DMS79 treated with DMSO at 0.1 percent for 48 hours (cell line): ENCODE measurements at regions not wholly inside any gene's neighbourhood (a gene's known extent, or its start where the extent isn't known, plus 50 kb on each side); places are given as distances from the start of the nearest gene placed in this dataset.

Source experiments
- DNase-seq: peaks from one replicate; lab custom pipeline; 2025; lab: John Stamatoyannopoulos, UW

DNA sequence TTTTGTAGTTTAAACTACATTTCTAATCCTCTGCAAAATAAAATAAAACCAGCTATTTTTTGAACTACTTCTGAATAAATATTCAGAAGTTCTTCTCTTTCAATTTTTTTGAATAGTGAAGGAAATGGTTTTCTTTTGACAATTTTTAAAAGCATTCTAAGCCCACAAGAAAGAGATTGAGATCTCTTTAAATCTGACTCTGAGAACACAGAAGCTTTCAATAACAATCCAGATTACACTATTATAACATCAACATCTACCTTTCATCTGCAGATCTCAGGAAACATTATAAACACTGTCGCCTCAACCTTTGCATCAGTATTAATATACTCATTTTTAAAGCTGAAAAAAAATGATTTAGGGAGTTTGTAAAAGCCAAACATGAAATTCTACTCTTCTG lies 247.5 kb upstream of the PREP start:
- DNase-seq, result no peak

DNA sequence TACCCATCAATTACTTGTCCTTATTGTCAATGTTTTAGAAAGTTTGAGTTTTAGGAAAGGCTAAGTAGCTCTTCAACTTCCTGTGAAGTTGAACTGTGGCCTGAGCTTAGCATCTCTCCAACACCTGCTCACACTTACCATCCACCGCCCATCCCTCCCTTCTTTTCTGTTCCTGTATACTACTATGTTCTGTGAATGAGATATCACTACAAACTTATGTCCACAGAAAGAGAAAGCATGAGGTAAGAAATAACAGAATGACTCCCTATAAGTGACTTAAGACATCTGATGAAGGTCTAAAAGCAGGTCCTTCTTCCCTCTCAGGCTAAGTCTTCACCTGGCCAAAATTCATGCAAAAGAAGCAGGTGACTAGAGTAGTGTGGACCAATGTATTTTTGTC lies 246.3 kb upstream of the PREP start:
- DNase-seq, result no peak

DNA sequence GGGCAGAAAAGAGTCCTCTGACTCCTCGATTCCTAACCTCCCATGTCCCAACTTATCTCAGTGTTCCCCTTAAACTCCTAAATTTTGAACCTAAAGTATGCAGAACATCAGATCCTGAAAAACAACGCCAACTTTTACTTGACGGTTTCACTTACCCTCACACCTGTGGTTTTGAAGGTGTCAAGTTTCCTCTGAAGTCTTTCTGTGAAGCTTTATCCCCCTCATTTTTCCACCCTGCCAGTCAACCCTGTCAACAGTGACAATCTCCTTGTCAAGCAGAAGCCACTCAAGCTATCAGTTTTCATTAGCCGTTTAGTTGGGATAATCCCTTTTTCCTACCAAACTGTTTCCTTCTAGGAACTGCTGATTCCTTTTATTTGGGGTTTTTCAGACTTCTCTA lies 245.4 kb upstream of the PREP start:
- no peak for DNase-seq

DNA sequence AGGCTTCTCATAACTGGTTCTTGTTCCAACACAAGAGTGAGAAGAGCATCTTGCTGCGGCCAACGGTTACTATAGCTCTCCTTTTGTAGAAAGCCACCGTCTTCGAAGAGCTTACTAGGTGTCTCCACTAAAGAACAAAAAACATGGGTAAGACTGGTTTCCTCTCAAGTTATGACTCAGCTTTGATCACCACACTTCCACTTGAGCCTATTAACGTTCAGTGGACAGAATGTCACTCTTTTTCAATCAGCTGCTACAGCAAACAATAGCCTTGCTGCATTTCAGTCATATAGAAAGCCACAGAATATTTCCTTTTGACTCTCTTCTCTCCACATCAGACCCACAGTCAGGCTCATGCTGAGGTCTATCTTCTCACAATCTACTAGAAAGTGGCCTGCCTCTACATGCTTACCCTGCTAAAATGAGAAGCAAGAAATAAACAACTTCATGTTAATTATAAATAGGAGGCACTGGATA lies 243.5 kb upstream of the PREP start:
- DNase-seq, result no peak

DNA sequence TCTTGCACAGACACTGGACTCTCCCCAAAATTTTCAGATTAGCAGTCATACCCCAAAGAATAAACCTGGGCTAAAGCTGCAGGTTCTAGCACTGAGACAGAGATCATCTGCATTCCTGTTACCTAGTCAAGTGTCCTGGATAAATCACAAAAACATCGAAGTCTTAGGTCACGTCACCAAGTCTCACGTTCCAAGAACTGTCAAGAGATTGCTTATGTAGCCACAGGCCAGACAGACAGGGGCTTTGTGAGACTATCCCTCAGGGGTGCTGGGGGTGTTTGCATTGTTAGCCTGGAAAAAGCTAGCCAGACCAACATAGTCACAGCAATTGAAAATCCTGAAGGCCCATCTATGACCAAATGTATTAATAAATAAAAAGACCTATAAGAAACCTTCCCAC lies 243.1 kb upstream of the PREP start:
- DNase-seq, result no peak

DNA sequence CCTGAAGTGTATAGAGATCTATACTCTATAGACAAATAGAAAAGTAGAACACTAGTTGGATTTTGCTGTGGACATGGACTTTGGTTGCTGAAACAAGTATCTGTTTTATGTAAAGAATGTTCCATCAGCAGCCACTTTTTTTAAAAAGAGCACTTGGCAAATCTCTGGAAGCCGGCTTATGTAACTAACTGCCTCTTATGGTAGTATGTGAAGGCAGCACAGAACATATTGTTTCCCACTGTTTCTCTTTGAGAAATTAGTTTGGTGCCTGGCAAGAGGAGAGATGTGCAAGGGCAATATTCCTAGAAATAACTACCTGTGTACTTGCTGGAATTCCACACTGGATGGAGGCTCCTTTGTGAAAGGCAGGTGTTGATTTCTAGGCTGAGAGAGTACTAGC lies 242.3 kb upstream of the PREP start:
- DNase-seq, result no peak

DNA sequence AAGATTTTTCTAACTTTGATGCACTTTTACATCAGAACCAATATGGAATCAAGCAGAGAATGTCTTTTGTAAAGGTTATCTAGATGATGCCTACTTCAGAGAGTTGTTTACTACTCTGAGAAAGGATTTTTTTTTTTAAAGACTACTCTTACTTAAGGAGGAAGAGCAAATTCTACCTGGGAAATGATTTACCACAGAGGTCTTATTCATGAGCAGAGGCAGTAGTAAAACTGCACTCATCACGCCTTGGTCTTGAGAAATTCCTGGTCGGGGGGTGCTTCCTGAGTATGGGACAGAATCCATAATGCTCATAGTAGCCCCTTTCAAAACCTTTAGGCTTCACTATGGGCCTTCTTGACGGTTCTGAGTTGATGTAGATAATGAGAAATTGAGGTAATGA lies 241.8 kb upstream of the PREP start:
- DNase-seq, result no peak

DNA sequence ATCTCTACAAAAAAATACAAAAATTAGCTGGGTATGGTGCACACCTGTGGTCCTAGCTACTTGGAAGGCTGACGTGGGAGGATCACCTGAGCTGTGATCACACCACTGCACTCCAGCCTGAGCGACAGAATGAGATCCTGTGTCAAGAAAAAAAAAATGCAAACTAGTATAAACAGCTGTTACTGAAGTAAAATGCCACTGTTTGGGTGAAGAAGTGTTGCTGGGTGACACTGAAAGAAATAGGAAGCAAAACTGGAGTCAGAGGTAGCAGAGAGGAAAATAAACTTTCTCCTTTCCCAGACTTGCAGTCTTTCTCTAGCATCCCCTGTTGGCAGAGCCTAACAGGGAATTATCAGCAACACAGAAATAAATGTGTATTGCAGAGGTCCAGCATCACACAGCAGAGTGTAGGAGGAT lies 241.2 kb upstream of the PREP start:
- DNase-seq, result no peak

DNA sequence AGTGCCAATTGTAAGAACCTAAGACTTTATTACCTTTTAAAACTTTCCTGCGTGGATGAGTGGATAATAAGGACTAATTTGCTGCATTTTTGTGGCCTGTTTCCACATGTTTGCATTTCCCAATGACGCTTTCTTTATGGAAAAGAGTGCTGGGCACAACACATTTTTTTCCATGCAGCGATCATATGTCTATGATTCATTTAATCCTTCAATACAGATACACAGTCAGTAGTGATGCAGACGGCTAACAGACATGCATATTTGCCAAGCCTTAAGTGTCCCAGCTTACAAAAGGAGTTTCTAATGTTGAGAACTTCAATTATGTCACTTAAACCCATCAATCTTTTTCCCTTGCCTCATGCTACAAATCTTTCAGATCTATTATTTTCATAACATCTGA lies 239.8 kb upstream of the PREP start:
- no peak for DNase-seq

DNA sequence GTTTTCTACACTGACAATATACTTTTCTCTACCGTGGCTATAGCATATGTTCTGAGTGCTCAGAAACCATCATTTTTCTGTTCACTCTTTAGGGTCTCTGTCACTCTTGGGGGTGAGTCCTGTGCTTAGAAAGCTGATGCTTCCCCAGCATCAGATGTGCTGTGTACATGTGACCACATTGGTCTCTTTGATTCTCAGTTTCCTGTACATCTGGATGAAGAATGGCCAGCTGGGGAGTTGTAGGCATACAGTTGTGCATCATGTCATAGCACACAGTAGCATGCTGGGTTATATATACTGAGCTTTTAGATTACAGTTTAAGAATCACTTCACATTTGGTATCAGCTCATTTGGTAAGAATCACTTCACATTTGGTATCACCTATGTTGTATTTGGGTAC lies 238.6 kb upstream of the PREP start:
- no peak for DNase-seq

DNA sequence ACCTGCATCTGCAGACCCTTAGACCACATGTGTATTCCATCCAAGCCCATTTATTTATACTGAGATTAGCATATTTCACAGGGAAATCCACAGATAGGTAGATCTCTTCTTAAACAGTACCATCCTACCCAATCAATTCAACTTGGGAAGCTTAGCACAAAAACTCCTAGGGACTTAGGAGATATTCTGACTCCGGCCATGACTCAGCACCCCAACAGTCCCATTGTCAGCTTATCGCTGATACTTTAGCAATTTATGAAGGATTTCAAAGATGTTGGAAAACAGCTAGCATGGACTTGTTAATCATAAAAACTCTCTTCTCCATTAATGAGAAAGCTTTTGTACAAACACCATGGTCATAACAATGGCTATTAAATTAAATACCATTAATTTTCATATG lies 236.2 kb upstream of the PREP start:
- no peak for DNase-seq

DNA sequence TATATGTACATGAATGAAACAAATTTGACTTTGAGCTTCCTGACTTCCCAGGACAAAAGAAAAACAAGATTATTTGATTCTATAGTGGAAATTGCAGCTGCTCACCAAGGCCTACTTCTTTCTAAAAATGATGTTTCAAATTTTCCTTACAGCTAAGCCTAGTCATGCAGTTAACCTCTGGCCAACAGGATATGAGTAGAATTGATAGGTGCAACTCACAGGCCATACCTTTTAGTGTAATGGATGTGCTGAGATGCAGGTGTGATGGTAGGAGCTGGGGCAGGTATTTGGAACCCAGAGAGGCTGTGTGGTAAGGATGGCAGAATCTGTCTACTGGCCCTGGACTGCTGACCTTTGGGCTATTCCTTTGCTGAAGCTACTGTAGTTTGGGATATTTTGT lies 230.9 kb upstream of the PREP start:
- DNase-seq, result no peak

DNA sequence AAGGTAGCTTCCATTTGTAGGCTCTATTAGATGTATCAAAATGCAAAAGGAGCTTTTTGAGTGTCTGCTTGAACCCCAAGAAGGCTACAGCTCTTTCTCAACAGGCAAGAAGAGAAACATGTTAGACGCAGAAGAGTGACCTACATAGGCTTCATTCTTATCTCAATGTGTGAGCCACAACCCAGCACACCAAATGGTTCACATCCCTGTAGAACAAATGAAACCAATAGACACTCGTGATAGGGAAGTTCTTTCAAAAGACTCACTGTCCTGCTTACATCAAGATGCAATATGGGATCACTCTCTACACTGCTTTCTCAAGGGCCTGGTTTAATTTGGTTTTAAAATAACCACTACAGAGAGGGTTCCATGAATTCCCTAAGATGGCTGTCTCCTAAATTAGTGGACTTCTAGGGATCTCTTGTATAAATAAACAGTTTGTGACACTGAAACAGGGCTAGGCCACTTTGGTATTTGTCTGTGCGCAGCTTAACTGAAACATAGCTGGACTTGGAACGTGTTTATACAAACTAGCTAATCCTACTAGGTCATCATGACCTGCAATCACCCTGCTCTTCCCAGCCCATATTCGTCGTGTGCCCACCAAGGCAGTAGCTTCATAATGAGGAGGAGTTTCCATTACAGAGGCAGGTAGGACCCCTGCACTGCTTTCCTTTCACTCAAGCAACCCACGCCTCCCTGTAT lies 225.4 kb upstream of the PREP start:
- DNase-seq, result no peak

DNA sequence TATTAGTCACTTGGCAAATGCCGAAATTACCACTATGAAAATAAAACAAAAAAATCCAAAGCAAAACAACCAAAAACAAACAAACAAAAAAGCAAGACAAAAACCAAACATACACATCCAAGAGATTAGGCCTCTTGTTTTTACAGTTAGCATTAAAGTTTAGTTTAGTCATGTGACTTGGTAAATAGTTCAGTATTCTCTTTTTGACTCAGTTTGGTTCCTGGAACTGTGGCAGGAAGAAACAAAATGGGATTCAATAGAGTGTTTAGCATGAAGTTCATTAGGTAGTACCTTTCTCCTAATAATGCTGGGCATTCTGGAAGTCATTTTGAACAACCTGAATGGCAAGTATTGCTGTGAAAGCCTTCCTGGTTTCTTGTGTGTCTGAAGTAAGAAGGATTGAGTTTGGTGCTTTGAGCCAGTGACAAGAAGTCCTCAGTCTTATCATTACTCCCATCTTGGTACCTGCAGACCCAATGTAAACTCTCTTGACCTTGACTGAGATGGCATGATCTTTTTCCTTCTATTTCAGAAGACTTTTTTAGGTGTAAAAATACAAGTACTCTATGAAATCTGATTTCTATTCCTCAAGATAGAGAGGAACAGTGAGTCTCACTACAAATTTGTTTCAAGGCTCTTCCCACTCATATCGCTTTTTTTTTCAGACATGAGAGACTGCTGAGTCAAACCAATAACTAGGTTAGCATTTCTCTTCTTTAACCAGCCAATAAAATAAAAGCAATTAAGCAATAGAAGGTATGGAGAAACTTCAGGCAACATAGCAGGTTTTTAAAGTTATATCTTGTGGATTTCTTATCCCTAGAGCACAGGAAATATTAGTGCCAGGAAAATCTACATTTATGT lies 223.6 kb upstream of the PREP start:
- DNase-seq, result no peak

DNA sequence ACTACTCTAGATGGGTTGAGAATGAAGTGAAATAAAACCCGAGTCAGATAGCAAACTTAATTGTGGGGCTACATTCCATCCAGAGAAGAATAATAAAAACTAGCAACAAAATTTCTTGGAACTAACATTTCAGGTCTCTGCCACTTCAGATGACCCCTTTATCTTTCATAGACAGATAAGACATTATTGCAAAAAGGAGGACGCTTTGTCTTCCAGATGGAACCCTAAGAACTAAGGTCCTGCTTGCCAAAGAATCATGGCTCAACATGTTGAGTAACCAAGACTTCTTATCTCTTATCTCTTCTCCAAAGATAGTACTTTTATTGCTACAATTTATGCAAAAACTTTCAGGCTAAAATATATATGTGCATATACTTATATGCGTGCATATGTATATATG lies 221.1 kb upstream of the PREP start:
- no peak for DNase-seq

DNA sequence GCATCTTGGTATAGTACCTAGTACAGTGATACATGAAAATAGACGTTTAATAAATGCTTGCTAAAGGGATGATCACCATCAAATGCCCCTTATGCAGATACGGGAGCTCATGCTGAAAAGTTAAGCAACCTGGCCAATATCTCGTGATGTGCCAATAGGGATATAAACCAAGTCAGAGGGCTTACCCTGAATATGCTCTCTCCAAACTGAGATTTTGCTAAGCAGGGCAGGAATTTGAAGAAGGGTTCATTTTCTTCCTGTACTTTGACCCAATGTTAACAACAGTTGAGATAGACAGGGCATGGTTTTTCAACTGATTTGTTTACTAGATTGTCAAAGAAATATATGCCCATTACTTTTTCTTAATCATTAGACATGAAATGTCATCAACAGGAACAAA lies 219.3 kb upstream of the PREP start:
- no peak for DNase-seq

DNA sequence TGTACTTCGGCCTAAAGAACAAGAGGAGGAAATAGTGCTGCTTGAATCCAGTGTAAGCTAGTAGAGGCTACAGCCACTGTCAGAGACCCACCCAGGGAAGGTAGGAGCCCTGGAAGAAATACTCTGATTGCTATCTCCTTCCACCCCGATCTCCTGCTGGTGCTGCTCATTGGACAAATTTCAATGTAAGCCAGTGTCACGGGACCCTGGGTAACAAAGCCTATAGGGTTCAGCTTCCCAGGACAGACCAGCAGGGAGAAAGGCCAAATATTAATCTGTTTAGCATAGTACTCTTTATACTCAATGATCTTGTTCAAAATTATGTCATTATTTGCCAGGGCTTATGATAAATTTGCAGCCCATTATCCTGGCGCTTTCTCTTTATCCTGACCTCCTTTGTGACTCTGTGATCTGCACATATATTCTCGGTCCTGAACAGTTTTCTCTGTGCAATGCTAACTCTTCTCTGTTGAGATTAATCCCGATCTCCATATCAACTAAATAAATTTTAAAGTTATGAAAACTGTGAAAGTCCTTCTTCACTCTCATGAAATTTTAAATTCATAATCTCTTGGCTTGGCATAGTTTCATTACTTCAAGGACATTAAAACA lies 218.8 kb upstream of the PREP start:
- no peak for DNase-seq

DNA sequence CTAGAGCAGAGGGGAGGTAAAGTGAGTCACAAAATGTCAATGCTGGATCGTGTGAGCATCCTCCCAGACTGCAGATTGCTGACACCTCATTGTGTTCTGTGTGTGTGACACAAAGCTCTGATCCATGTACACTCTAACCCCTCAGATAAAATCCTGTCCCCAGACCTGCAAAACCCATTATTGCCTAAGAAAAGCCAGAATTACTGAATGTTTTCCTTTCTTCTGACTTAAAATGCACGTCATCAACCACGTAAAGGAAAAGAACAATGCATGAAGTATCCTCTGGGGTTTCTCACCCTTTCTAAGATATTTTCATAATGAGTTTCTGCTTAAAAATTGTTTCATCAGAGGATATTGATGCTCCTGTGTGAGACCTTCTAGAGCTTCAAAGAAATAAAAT lies 218.0 kb upstream of the PREP start:
- no peak for DNase-seq

DNA sequence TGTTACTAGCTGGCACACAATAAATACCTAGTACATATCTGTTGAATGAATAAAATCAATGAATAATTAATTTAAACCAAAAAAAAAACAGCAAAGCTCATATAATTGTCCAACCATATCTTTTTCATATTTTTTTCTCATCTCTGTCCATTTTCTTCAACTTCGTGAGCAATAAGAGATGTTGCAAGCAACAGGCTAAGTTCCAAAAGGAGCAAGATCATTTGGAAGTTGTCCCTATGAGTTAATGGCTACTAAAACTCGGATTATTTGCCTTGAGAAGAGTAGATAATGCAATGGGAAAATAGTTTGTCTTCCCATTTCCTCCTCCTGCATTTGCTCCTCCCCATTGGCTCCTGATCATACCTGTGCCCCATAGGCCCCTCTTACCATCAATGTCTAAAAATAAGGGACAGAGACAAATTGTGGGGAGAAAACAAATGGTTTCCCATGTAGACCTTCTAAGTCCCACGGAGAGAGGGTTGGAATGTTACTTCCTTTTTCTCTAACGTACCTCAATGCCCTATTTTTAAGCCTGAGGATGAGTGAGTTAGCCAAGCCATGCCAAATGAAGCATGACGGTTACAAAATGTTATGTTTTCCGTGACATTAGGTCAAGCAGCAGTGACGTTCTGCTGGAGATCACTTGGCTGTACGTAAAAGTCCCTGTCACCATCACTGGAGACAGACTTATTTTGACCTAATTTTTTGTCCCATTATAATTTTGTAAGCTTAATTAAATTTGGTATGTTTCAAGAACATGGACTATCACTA lies 217.3 kb upstream of the PREP start:
- no peak for DNase-seq

DNA sequence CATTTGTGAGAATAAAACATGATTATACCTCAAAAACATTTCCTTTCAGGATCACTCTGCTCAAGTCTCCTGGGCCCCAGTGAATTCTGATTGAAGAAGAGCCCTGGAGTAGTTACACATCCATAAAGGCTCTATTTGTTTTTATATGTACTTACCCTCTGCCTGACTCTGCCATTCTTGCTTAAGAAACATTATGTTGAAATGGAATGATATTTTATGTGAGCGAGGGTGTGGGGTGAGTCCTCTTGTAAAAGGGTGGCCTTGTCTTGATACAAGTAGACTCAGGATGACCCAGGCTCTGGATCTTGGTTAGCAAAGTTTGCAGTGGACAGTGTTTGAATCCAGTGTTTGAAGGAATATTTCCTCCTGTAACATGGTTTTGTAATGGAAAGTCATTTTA lies 215.4 kb upstream of the PREP start:
- no peak for DNase-seq

DNA sequence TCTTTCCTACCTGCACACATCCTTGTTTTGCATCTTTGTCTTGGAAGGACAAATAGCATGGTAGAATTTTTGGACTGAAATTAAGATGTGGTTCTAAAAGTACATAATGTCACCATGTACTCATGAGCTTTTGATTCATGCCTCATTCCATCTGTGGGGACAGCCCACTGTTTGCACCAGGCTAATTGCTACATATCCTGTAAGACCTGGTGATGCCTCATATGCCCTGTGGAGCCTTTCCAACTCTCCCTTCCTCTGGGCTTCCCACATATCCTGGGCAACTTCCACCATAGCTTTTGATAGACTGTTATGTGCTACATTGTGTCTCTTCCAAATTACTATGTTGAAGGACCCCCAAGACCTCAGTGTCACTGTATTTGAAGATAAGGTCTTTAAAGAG lies 213.6 kb upstream of the PREP start:
- no peak for DNase-seq

DNA sequence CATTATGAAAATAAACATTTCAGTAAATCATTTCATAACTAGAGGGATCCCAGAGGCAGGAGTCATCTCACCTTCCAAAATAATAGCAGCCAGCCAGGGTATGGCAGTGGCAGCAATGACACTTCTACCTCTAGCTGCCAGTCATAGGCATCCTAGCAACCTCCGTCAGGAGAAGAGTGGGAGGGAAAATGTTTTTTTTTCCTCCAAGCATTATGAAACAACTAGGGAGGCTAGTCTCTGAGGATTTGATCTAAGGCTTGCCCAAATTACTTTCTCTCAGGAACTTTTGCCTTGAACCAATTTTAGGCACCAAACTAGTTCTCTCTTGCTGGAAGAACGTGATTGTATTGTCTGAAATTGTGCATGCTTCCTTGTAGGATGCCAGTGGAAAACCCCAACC lies 208.7 kb upstream of the PREP start:
- DNase-seq, result no peak
